Activated CD8-positive, alpha-beta T cell treated with anti-CD3 and anti-CD28 coated beads for 36 hours (primary cell): ENCODE measurements at regions not wholly inside any gene's neighbourhood (a gene's known extent, or its start where the extent isn't known, plus 50 kb on each side); places are given as distances from the start of the nearest gene placed in this dataset.
"Not testable (repeated sequence)": the region's sequence is repeated elsewhere in the genome, so short reads cannot be mapped to it uniquely, and the experiment has no call there.

Source experiments
- ATAC-seq: fragments of 200-7000 bp; cut with Tn5 transposase; one replicate; pipeline ENCODE4 v1.10.0; 2021; ENCODE audit warnings: mild to moderate bottlenecking, moderate library complexity
- CTCF ChIA-PET: fragments of 350-600 bp; sonication (Branson Sonifier 250); formaldehyde crosslinking; loops from one replicate; lab custom pipeline; 2021; ENCODE audit warnings: antibody characterized with exemption; lab: Charles Lee
- POLR2A ChIA-PET: fragments of 350-600 bp; sonication (Branson Sonifier 250); formaldehyde crosslinking; loops from one replicate; lab custom pipeline; 2021; ENCODE audit warnings: antibody characterized with exemption; lab: Charles Lee
- DNase-seq: peaks from one replicate; pipeline ENCODE4 v3.0.0-alpha.2; 2020
- H3K27ac Mint-ChIP-seq: one replicate; pipeline ENCODE4 v1.8.0; 2021; ENCODE audit warnings: mild to moderate bottlenecking, mixed read lengths
- H3K27me3 Mint-ChIP-seq: one replicate; pipeline ENCODE4 v1.8.0; 2021; ENCODE audit warnings: mixed read lengths
- H3K36me3 Mint-ChIP-seq: one replicate; pipeline ENCODE4 v1.8.0; 2021; ENCODE audit warnings: low read depth, mixed read lengths
- H3K4me1 Mint-ChIP-seq: one replicate; pipeline ENCODE4 v1.8.0; 2021; ENCODE audit warnings: low read depth, mixed read lengths
- H3K4me3 Mint-ChIP-seq: one replicate; pipeline ENCODE4 v1.8.0; 2021; ENCODE audit warnings: mild to moderate bottlenecking, moderate library complexity, mixed read lengths
- H3K9me3 Mint-ChIP-seq: one replicate; pipeline ENCODE4 v1.8.0; 2021; ENCODE audit warnings: mixed read lengths
- CTCF ChIP-seq: fragments of 200-600 bp; IDR thresholded peaks from one replicate; pipeline ENCODE4 v1.8.0; 2022; ENCODE audit warnings: antibody characterized with exemption, mild to moderate bottlenecking
- intact Hi-C: fragments of 100-400 bp; cut with micrococcal nuclease; formaldehyde crosslinking; loops from one replicate; pipeline ENCODE4 v1.10.0; 2022

DNA sequence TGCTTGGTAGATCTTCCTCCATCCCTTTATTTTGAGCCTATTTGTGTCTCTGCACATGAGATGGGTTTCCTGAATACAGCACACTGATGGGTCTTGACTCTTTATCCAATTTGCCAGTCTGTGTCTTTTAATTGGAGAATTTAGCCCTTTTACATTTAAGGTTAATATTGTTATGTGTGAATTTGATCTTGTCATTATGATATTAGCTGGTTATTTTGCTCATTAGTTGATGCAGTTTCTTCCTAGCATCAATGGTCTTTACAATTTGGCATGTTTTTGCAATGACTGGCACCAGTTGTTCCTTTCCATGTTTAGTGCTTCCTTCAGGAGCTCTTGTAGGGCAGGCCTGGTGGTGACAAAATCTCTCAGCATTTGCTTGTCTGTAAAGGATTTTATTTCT is 72.4 kb downstream of the HNRNPD start:
- H3K27ac Mint-ChIP-seq, H3K27me3 Mint-ChIP-seq, H3K9me3 Mint-ChIP-seq, H3K4me3 Mint-ChIP-seq, ATAC-seq, CTCF ChIA-PET, H3K36me3 Mint-ChIP-seq, intact Hi-C loops, DNase-seq, H3K4me1 Mint-ChIP-seq, POLR2A ChIA-PET: not testable (repeated sequence)

- intact Hi-C loops: no loop called here
- TF ChIP-seq CTCF: no peak
- H3K27ac Mint-ChIP-seq: no peak overlapping the region
Observed at GRCh38 chr4:82293304-82293703, 80.5 kb downstream of the HNRNPD start.

GRCh38 chr4:82287720-82288119 is 86.1 kb downstream of the HNRNPD start:
- Mint-ChIP-seq H3K27ac (no peak overlapping the region), H3K27me3 (no peaks in the 10 kb centered on the region), H3K9me3 (no peaks in the 10 kb centered on the region), H3K36me3 (no peaks in the 10 kb centered on the region), H3K4me1 (peaks cover 14% of the 10 kb centered on the region), H3K4me3 (no peak overlapping the region)
- intact Hi-C loops: no loop called here
- POLR2A ChIA-PET: no interaction called here
- CTCF ChIA-PET: interaction anchor here (1.0 to 1.1 kb wide), 2 partner anchors 18 to 139 kb away, joined by 3 read pairs; no protein-coding TSS in a partner anchor
- no peak for ATAC-seq
- no peak for TF ChIP-seq CTCF
- DNase-seq: no peak

More at GRCh38 chr4:82293304-82293703, 80.5 kb downstream of the HNRNPD start:
- peak; percentile 53 for DNase-seq
- ATAC-seq: peak; percentile 82
- H3K4me3 Mint-ChIP-seq: no peak overlapping the region
- peaks cover 10% of the 10 kb centered on the region for H3K4me1 Mint-ChIP-seq
- no peaks in the 10 kb centered on the region for H3K36me3 Mint-ChIP-seq
- ChIA-PET POLR2A (no interaction called here), CTCF (no interaction called here)
- H3K27me3 Mint-ChIP-seq: no peaks in the 10 kb centered on the region
- no peaks in the 10 kb centered on the region for H3K9me3 Mint-ChIP-seq

DNA sequence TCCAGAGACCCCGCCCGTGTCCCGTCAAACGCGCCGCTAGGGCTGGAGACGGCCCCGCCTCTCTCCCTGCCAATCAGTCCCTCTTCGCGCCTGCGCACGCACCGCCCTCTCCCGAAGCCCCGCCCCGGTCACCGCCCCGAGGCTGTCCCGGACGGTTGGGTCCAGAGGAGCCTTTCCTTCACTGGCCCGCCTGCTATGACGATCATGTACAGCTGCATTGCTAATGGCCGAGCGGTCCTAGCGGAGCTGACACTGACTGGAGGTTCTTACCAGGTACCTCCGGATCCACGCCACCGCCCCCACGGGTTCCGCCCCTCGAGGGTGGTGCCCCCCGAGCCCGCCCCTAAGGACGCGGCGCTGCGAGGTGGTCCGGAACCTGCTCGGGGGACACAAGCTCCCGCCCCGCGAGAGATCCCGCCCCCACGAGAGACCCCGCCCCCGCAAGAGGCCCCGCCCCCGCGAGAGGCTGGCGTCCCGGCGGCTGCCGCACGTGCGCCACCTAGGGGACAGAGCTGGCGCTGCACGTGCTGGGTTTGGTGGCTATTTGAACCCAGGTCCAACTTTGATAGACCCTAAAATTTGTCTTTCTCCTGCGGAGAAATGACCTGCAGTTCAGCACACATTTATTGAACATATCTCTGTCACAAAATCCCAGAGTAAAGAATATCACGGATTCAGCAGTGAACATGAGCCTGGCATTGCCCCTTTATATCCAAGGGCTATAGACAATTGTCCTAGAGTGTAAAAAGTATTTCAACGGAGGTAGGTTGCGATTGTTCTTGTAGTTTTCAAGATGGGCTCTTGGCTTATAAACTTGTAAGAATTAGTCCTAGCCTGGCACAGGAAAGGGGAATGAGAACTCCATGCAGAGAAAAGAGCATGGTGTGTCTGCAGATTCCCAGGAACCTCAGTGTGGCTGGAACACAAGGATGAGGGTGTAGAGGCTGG is 88.7 kb downstream of the HNRNPD start:
- peak; percentile 98 for TF ChIP-seq CTCF
- H3K27ac Mint-ChIP-seq: peak overlapping the region; percentile 55
- peak overlapping the region; percentile 71 for H3K4me3 Mint-ChIP-seq
- ChIA-PET POLR2A (interaction anchor here (0.6 to 1.1 kb wide), 3 partner anchors 64 to 146 kb away, joined by 3 read pairs; no protein-coding TSS in a partner anchor), CTCF (interaction anchor here (0.6 to 1.8 kb wide), 18 partner anchors 8 to 812 kb away, joined by 3 to 7 read pairs (median 4); partner anchors contain the start of genes HNRNPD and RASGEF1B)
- H3K4me1 Mint-ChIP-seq: peaks cover 12% of the 10 kb centered on the region
- DNase-seq (peak; percentile 99), ATAC-seq (peak; percentile 97)
- H3K27me3 Mint-ChIP-seq: no peaks in the 10 kb centered on the region
- intact Hi-C loops: no loop called here
- no peaks in the 10 kb centered on the region for H3K36me3 Mint-ChIP-seq
- H3K9me3 Mint-ChIP-seq: no peaks in the 10 kb centered on the region

DNA sequence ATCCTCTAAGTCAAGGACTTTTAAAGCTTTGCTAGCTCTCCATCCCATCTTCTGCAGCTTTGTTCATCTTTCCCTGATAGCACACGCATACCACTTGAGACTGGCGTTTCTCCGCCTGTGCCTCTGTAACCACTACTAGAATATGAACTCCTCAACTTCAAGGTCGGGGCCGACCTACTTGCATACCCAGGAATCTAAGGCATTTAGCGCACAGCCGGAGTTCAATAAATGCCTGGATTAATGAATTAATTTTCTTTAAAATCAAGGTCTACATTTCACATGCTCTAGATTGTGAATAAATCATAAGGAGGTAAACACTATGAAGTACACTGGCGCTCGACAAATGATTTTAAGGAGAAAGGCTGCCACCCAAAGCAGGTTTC is 89.3 kb downstream of the HNRNPD start:
- TF ChIP-seq CTCF: no peak
- DNase-seq (no peak), ATAC-seq (no peak)
- Mint-ChIP-seq H3K9me3 (no peaks in the 10 kb centered on the region), H3K27ac (no peak overlapping the region), H3K27me3 (no peaks in the 10 kb centered on the region), H3K4me1 (peaks cover 12% of the 10 kb centered on the region), H3K36me3 (no peaks in the 10 kb centered on the region), H3K4me3 (peak overlapping the region; percentile 71)
- POLR2A ChIA-PET: interaction anchor here (0.5 to 1.1 kb wide), 4 partner anchors 65 to 147 kb away, joined by 3 read pairs; no protein-coding TSS in a partner anchor
- intact Hi-C loops: no loop called here
- CTCF ChIA-PET: interaction anchor here (0.6 to 1.8 kb wide), 16 partner anchors 8 to 146 kb away, joined by 3 to 7 read pairs (median 4); no protein-coding TSS in a partner anchor
